ENCODE measurements at regions not wholly inside any gene's neighbourhood (a gene's known extent, or its start where the extent isn't known, plus 50 kb on each side); places are given as distances from the start of the nearest gene placed in this dataset.

DNA sequence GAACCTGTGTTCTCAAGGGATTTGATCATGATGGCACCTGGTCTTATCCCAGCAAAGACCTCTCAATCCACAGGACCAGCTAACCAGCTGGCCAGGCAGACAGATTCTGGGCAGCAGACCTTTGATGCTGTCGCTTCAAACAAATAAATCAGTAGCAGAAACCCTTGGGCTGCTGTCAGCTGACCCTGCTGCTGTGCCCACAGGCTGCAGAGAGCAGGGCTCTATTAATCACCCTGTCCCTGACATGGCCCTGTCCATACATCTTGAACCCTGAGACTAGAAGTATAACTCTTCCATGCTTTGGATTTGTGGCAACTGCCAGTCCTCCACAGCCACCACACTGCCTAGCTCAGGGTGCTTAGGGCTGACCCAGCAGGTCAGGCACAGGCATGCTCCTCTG, 244.1 kb upstream of the PODXL start:
- Histone ChIP-seq H3K27ac (ENCODE audit: low read depth, low read length) (no peak overlapping the region), H3F3A (ENCODE audit: control insufficient read depth, insufficient read depth) (no peaks in the 10 kb centered on the region), H3K4me2 (ENCODE audit: low read length) (no peak overlapping the region), H3K4me1 (ENCODE audit: control insufficient read depth, low read length) (no peaks in the 10 kb centered on the region), H3K9me3 (ENCODE audit: control insufficient read depth, insufficient read depth, low read length) (no peaks in the 10 kb centered on the region), H3K36me3 (ENCODE audit: control insufficient read depth, low read length) (no peaks in the 10 kb centered on the region), H4K20me1 (ENCODE audit: control insufficient read depth, insufficient read depth, low read depth, low read length) (no peaks in the 10 kb centered on the region), H3K27me3 (ENCODE audit: control insufficient read depth, low read length) (no peaks in the 10 kb centered on the region), H3K9me2 (replicated peaks; ENCODE audit: control insufficient read depth, low read length) (no peaks in the 10 kb centered on the region), H3K79me2 (ENCODE audit: control insufficient read depth, low read length) (no peaks in the 10 kb centered on the region), H3K4me3 (ENCODE audit: low read length) (no peak overlapping the region)
- no peak for TF ChIP-seq CTCF (IDR thresholded peaks at IDR 0.05; ENCODE audit: low read depth, low read length, poor library complexity, severe bottlenecking)

DNA sequence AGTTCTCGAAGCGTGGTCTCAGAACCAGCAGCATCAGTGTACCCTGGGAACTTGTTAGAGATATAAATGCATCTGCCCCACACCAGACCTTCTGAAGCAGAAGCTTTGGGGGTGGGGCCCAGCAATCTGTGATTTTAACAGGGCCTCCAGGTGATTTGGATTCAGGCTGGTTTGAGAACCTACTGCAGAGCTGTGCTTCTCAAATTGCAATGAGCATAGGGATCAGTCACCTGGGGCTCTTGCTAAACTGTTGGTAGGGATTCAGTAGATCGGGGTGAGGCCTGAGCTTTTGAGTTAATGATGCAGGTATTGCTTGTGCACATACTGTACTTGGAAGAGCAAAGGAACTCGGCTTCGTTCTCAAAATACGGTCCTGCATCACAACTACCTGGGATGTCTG, 243.6 kb upstream of the PODXL start:
- H3K27me3 ChIP-seq (ENCODE audit: control insufficient read depth, low read length), result no peaks in the 10 kb centered on the region
- no peaks in the 10 kb centered on the region for H3K9me2 ChIP-seq (replicated peaks; ENCODE audit: control insufficient read depth, low read length)
- H3K4me3 ChIP-seq (ENCODE audit: low read length), result no peak overlapping the region
- H3K4me2 ChIP-seq (ENCODE audit: low read length), result no peak overlapping the region
- H3K36me3 ChIP-seq (ENCODE audit: control insufficient read depth, low read length), result no peaks in the 10 kb centered on the region
- no peaks in the 10 kb centered on the region for H4K20me1 ChIP-seq (ENCODE audit: control insufficient read depth, insufficient read depth, low read depth, low read length)
- H3K9me3 ChIP-seq (ENCODE audit: control insufficient read depth, insufficient read depth, low read length), result no peaks in the 10 kb centered on the region
- no peaks in the 10 kb centered on the region for H3K79me2 ChIP-seq (ENCODE audit: control insufficient read depth, low read length)
- H3K4me1 ChIP-seq (ENCODE audit: control insufficient read depth, low read length), result no peaks in the 10 kb centered on the region
- no peaks in the 10 kb centered on the region for H3F3A ChIP-seq (ENCODE audit: control insufficient read depth, insufficient read depth)
- no peak for TF ChIP-seq EZH2phosphoT487 (IDR thresholded peaks at IDR 0.05; ENCODE audit: borderline replicate concordance, low read length)
- no peak for TF ChIP-seq CTCF (IDR thresholded peaks at IDR 0.05; ENCODE audit: low read depth, low read length, poor library complexity, severe bottlenecking)
- no peak overlapping the region for H3K27ac ChIP-seq (ENCODE audit: low read depth, low read length)

- Histone ChIP-seq H3K4me1 (ENCODE audit: control insufficient read depth, low read length) (no peaks in the 10 kb centered on the region), H3K27me3 (ENCODE audit: control insufficient read depth, low read length) (no peaks in the 10 kb centered on the region), H3K79me2 (ENCODE audit: control insufficient read depth, low read length) (no peaks in the 10 kb centered on the region), H4K20me1 (ENCODE audit: control insufficient read depth, insufficient read depth, low read depth, low read length) (no peaks in the 10 kb centered on the region), H3F3A (ENCODE audit: control insufficient read depth, insufficient read depth) (no peaks in the 10 kb centered on the region), H3K4me3 (ENCODE audit: low read length) (no peak overlapping the region), H3K9me2 (replicated peaks; ENCODE audit: control insufficient read depth, low read length) (no peaks in the 10 kb centered on the region), H3K4me2 (ENCODE audit: low read length) (no peak overlapping the region), H3K27ac (ENCODE audit: low read depth, low read length) (no peak overlapping the region), H3K9me3 (ENCODE audit: control insufficient read depth, insufficient read depth, low read length) (no peaks in the 10 kb centered on the region), H3K36me3 (ENCODE audit: control insufficient read depth, low read length) (no peaks in the 10 kb centered on the region)
- TF ChIP-seq CTCF (IDR thresholded peaks at IDR 0.05; ENCODE audit: low read depth, low read length, poor library complexity, severe bottlenecking), result no peak
- no peak for TF ChIP-seq EZH2phosphoT487 (IDR thresholded peaks at IDR 0.05; ENCODE audit: borderline replicate concordance, low read length)
Observed at GRCh38 chr7:131797841-131798240, 241.4 kb upstream of the PODXL start.

GRCh38 chr7:131795400-131795799, 239.0 kb upstream of the PODXL start:
- Histone ChIP-seq H3K79me2 (ENCODE audit: control insufficient read depth, low read length) (no peaks in the 10 kb centered on the region), H3K27me3 (ENCODE audit: control insufficient read depth, low read length) (no peaks in the 10 kb centered on the region), H4K20me1 (ENCODE audit: control insufficient read depth, insufficient read depth, low read depth, low read length) (no peaks in the 10 kb centered on the region), H3K4me3 (ENCODE audit: low read length) (no peak overlapping the region), H3K4me1 (ENCODE audit: control insufficient read depth, low read length) (no peaks in the 10 kb centered on the region), H3K4me2 (ENCODE audit: low read length) (no peak overlapping the region), H3F3A (ENCODE audit: control insufficient read depth, insufficient read depth) (no peaks in the 10 kb centered on the region), H3K9me2 (replicated peaks; ENCODE audit: control insufficient read depth, low read length) (no peaks in the 10 kb centered on the region), H3K9me3 (ENCODE audit: control insufficient read depth, insufficient read depth, low read length) (no peaks in the 10 kb centered on the region), H3K27ac (ENCODE audit: low read depth, low read length) (no peak overlapping the region), H3K36me3 (ENCODE audit: control insufficient read depth, low read length) (no peaks in the 10 kb centered on the region)
- TF ChIP-seq EZH2phosphoT487 (IDR thresholded peaks at IDR 0.05; ENCODE audit: borderline replicate concordance, low read length), result no peak
- TF ChIP-seq CTCF (IDR thresholded peaks at IDR 0.05; ENCODE audit: low read depth, low read length, poor library complexity, severe bottlenecking), result no peak
